Neutrophil (primary cell): ENCODE measurements at regions not wholly inside any gene's neighbourhood (a gene's known extent, or its start where the extent isn't known, plus 50 kb on each side); places are given as distances from the start of the nearest gene placed in this dataset.

ENCODE experiments used
- H3K27ac ChIP-seq: fragments of 200-600 bp; sonication (generic); 2 replicates; pipeline ENCODE4 v1.5.1; 2016; ENCODE audit warnings: mild to moderate bottlenecking, moderate library complexity
- H3K27me3 ChIP-seq: fragments of 200-600 bp; sonication (generic); 2 replicates; pipeline ENCODE4 v1.6.0; 2016; ENCODE audit warnings: mild to moderate bottlenecking
- H3K36me3 ChIP-seq: fragments of 200-600 bp; sonication (generic); 2 replicates; pipeline ENCODE4 v1.5.1; 2017
- H3K4me1 ChIP-seq, 2 experiments: fragments of 200-600 bp in 1 of 2; sonication (generic) in 1 of 2; 1 replicate in 1 of 2; 2 replicates in 1 of 2; pipeline versions ENCODE4 v1.5.1 to v1.6.1; 2013 to 2016; ENCODE audit warnings: low read depth in 1 of 2, low read length in 1 of 2, mild to moderate bottlenecking in 1 of 2, moderate library complexity in 1 of 2; ENCODE audit not compliant: control insufficient read depth in 1 of 2, insufficient read depth in 1 of 2
- H3K4me3 ChIP-seq, 2 experiments: fragments of 200-600 bp in 1 of 2; sonication (generic) in 1 of 2; 1 replicate in 1 of 2; 2 replicates in 1 of 2; pipeline ENCODE4 v1.5.1; 2013 to 2016; ENCODE audit warnings: low read depth in 1 of 2, low read length in 1 of 2, mild to moderate bottlenecking in 1 of 2, moderate library complexity in 1 of 2
- H3K9me3 ChIP-seq: fragments of 200-600 bp; sonication (generic); 2 replicates; pipeline ENCODE4 v1.5.1; 2016
- CTCF ChIP-seq: fragments of 200-600 bp; sonication (generic); IDR thresholded peaks from 2 replicates; pipeline ENCODE4 v1.5.1; 2016; ENCODE audit warnings: antibody characterized with exemption

DNA sequence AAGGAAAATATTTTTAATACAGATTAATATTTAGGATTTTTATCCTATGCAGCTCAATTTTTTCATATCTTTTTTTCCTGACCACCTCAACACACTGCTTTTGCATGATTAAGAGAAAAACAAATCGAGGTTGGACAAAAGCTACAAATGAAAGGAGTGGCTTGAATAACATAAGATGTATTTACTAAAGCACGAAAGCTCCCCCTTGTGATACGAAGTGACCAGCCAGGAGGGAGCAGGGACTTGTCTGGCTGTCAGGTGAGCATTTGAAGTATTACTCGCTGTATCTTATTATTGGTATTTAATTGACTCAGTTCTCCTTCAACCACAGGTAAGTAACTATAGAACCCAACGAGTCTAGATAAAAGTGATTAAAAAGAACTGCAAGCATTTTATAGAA, 265.2 kb upstream of the PHF14 start:
- no peak overlapping the region for H3K4me3 ChIP-seq
- no peaks in the 10 kb centered on the region for H3K27me3 ChIP-seq
- H3K27ac ChIP-seq: no peak overlapping the region
- no peak for TF ChIP-seq CTCF
- no peaks in the 10 kb centered on the region for H3K4me1 ChIP-seq
- H3K36me3 ChIP-seq: no peaks in the 10 kb centered on the region
- H3K9me3 ChIP-seq: no peaks in the 10 kb centered on the region

- TF ChIP-seq CTCF: no peak
- Histone ChIP-seq H3K4me1 (no peaks in the 10 kb centered on the region), H3K36me3 (no peaks in the 10 kb centered on the region), H3K4me3 (no peak overlapping the region), H3K27ac (no peak overlapping the region), H3K9me3 (no peaks in the 10 kb centered on the region), H3K27me3 (no peaks in the 10 kb centered on the region)
These were observed 254.9 kb upstream of the PHF14 start for GRCh38 chr7:10718768-10719167.

DNA sequence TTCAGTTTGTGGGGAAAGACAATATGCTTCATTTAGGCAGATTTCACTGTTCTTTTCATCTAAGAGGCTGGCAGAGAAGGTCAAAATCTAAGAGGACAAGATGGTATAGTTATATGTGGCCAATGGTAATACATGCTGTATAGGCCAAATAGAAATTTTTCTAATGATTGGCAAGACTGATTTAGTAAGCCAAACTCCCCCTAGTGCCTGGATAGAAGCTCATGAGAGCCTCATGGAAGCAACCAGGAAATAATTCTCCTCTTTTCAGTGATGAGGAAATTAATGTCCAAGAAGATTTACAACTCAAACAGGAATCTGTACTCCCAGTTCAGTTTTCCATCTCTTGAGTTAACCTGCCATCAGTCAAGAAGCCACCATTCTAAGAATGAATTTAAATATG, 253.6 kb upstream of the PHF14 start:
- no peaks in the 10 kb centered on the region for H3K9me3 ChIP-seq
- no peak overlapping the region for H3K27ac ChIP-seq
- H3K4me1 ChIP-seq: no peaks in the 10 kb centered on the region
- no peak for TF ChIP-seq CTCF
- no peaks in the 10 kb centered on the region for H3K27me3 ChIP-seq
- H3K4me3 ChIP-seq: no peak overlapping the region
- no peaks in the 10 kb centered on the region for H3K36me3 ChIP-seq

GRCh38 chr7:10721289-10721688, 252.4 kb upstream of the PHF14 start:
- no peak for TF ChIP-seq CTCF
- Histone ChIP-seq H3K36me3 (no peaks in the 10 kb centered on the region), H3K9me3 (no peaks in the 10 kb centered on the region), H3K4me3 (no peak overlapping the region), H3K27ac (no peak overlapping the region), H3K27me3 (no peaks in the 10 kb centered on the region), H3K4me1 (no peaks in the 10 kb centered on the region)

- Histone ChIP-seq H3K36me3 (no peaks in the 10 kb centered on the region), H3K4me3 (no peak overlapping the region), H3K27me3 (no peaks in the 10 kb centered on the region), H3K4me1 (no peaks in the 10 kb centered on the region), H3K9me3 (no peaks in the 10 kb centered on the region), H3K27ac (no peak overlapping the region)
- no peak for TF ChIP-seq CTCF
These were observed 249.8 kb upstream of the PHF14 start for GRCh38 chr7:10723832-10724231.

DNA sequence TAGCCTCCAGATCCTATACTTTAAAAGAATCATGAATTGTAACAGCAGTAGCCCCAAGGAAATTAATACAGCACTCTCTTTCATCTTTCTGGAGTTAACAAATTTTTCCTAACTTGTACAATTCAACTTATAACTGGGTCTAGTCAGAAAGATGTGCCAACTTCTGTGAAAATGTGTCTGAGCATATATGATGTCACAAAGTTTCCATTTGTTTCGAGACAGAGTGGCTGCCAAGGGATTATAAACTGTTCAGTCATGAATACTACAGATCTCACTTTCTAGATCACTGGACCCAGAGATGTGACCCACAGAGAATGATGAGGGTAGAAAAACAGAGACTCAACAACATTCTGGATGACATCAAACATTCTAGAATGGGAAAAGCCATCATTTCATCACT, 249.2 kb upstream of the PHF14 start:
- Histone ChIP-seq H3K27me3 (no peaks in the 10 kb centered on the region), H3K36me3 (no peaks in the 10 kb centered on the region), H3K9me3 (no peaks in the 10 kb centered on the region), H3K4me3 (no peak overlapping the region), H3K4me1 (no peaks in the 10 kb centered on the region), H3K27ac (no peak overlapping the region)
- TF ChIP-seq CTCF: no peak
